Cerebellar cortex (tissue), 1 donor: ENCODE measurements at regions not wholly inside any gene's neighbourhood (a gene's known extent, or its start where the extent isn't known, plus 50 kb on each side); places are given as distances from the start of the nearest gene placed in this dataset.

ENCODE experiments used
- DNase-seq: peaks from one replicate; pipeline ENCODE4 v3.0.0-alpha.2; 2015; ENCODE audit warnings: low spot score

DNA sequence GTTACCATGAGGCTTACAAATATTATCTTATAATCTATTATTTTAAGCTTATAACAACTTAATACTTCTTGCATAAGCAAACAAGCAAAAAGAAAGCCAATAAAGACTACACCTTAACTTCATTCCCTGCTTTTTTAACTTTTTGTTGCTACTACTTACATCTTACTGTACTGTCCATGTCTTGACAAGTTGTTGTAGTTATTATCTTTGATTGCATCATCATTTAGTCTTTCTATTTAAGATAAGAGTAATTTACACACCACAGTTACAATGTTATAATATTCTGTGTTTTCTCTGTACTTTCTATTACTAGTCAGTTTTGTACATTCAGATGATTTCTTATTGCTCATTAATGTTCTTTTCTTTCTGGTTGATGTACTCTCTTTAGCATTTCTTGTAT lies 346.6 kb downstream of the SMARCA1 start:
- DNase-seq = no peak

DNA sequence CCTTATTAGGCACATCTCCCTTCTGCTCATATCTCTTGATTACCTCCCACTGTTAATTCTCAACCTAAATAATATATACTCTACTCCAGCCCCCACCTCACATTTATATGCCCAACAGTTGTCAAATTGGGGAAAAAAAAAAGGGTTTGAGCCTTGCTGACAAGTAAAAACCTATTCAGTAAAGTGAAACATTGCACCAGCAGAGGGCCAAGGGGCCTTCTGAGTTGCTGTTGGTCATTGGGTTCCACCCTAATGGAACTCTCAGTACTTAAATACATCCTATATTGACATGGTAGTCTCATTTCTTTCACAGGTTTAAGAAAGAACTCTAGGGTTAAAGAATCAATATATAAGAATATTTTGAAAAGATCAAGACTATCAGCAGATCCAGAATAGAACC lies 362.2 kb downstream of the SMARCA1 start:
- no peak for DNase-seq

DNA sequence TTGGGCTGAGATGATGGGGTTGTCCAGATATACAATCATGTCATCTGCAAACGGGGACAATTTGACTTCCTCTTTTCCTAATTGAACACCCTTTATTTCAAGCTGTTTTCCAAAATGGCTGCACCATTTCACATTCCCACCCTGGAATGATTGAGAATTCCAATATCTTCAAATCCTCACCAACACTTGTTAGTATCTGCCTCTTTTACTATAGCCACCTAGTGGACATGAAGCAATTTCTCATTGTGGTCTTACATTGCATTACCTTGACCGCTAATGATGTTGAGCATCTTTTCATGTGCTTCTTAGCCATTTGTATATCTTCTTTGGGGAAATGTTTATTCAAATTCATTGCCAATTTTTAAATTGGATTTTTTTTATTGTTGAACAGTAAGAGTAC lies 364.8 kb downstream of the SMARCA1 start:
- no peak for DNase-seq

DNA sequence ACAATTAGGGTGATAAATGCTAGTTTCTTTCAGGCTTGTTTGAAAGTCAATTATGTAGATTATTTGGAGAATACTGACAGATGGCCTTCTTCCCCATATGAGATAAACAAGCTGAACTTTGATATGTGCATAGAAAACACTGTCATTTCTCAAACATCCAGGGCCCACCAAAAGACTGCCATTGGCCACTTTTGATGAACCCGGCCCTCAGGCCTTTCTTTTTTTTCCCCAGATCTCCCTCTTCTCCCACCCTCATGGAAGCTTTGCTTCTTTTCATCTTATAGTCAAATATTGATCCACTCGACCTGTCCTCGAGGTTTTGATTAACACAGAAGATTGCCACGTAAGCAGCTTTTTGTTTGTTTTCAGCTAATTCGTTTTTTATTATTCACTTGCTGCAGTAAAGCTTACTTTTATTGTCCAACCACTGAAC lies 377.4 kb downstream of the SMARCA1 start:
- no peak for DNase-seq

DNA sequence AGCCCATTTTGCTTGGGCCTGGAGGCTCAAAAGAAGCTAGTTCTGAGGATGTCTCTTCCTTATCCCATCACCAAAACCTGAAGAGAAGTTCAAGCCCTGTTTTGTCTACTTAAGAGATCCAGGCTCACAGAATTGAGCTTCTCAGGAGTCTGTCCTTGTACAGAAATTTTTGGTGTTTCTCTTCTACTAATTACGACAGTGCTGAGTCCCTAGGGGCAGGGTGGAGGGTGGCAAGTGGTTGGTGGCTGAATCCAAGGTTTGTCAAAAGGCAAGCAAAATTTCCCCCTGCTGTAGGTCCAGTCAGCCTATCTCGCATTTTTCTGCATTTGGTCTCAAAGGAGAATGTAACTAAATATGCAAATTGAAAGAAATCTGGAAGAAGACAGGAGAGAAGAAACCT lies 377.9 kb downstream of the SMARCA1 start:
- no peak for DNase-seq

- no peak for DNase-seq
Measured at GRCh38 chrX:129144172-129145038, 378.9 kb downstream of the SMARCA1 start.

DNA sequence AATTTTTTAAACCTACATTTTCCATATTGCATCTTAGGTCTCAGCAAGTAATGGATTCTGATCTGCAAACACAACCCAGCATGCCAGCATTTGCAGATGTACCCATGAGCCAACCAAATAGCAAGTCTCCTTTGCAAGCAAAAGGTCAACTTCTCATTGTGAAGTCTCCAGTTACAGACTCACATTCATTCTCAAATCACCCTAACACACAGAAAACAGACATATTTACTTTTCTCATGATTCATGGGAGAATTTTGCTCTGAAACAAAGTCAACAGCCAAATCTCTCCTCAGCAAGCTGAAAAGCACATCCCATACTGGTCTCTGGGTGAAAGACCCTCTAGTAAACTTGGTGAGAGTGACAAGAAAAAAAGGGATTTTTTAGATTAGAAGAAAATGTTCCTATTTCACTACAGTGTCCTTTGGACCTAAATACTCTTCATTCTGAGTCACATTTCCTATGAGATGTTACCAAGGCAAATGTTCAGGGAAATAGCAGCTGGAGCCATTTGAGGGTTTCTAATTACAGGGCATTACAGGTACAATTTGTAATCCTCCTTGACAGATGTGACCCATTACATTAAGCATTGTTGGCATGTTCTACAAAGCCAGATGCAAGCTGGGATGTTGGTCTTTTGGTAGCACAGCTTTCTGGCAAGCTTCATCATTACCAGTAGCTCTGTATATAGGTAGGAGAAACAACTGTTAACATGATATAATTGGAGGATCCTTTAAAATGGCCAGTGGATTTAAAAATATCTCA lies 383.3 kb downstream of the SMARCA1 start:
- no peak for DNase-seq

GRCh38 chrX:129125122-129125914 lies 398.0 kb downstream of the SMARCA1 start:
- no peak for DNase-seq

DNA sequence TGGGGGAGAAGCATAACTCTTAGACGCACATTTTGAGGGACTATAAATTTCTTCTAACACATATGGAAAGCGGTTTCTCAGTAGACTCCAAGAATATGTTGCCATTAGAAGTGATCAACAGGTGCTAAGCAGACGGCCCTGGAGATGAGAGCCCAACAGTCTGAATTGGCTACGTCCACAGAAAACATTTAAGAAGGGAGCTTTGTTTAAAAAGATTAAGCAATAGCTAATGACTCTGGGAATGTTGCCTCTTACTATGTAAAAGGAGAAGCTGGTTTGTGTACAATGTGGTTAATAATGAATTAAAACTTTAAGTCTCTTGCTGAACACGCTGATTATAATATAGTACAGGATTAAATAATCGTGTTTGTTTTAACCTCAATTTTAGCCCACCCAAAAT lies 399.5 kb downstream of the SMARCA1 start:
- no peak for DNase-seq

DNA sequence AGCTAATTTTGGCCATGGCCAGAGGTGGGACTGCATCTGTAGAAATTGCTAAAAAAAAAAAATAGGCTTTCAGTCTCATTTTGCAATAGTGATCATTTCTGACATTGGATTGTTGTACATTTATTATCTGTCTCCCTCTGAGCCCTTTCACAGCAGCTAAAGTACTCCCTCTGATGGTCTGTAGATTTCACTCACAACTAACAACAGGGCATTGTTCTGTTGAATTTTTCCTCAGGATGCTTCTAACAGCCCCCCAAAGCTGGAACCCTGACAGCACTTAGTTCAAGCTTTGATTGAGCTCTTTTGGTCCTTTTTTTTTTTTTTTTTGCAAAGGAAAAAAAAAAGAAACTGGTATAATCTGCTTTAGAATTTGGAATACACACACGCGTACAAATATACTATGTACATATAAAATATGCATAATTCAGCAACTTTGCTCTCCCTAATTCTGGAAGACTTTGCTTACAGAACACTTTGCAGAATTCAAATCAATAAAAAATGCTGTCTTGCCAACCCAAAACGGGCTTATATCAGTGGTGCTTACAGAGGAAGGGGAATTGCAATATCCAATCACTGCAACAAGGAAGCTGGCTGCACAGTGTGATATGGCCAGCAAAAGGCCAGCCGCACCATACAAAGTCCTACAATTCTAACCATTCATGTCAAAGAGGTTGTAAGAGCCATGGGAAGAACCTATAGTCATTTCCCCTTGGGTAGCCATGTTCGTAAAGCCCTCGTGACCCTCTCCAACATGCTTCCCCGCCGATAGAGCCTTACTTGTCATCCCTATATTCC lies 406.4 kb downstream of the SMARCA1 start:
- DNase-seq = no peak

GRCh38 chrX:129115935-129116334 lies 407.4 kb downstream of the SMARCA1 start:
- DNase-seq = no peak

DNA sequence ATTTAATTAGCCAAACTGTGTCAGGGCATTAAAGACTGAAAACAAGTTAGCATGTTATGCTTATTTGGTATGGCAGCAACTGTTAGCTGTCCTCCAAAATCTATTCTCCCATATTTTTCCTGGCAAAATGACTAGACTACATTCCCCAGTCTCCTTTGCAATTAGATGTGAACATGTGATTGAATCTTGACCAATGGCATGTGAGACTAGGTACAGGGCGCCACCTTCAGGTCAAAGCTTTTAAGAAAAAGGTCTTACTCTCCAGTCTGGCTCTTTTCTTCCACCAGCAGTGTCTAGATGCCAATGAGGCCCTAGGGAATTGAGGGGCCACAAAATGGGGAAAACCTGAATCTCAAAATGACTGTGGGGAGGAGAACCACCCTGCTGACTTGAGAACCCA lies 408.2 kb downstream of the SMARCA1 start:
- peak; percentile 10 for DNase-seq

DNA sequence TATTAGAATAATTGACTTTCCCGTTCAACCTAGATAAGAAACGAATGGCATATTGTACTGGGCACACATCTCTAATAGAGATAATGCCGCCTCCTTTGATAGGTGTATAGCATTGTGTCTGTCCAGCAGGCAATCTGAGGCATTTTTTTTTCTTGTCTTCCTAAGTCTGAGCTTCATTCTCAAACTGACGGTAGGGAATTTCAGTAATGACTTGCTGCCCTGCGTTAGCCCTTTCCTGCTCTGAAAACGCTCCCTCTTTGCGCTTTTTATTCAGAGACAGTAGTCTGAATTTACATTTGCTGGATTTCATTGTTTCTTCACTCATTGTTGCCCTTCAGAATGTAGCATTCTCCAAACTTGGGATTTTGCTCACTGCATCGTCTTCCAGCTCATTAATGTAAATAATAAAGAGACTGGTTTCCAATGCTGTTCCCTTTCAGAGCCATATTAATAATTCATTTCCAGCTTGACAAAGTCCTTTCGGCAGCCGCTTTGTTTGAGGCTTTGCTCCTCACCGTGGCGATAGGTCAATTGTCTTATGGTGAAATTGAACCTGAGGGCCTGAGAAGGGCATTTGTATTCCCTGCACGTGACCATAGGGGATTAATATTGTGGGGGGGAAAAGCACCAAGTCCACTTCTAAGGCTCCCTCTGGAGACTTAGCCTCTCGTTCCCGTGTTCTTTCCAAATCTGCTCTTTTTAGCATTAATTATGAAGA lies 412.1 kb downstream of the SMARCA1 start:
- DNase-seq = no peak

GRCh38 chrX:129108936-129109335 lies 414.4 kb downstream of the SMARCA1 start:
- no peak for DNase-seq

GRCh38 chrX:129099207-129099606 lies 424.1 kb downstream of the SMARCA1 start:
- no peak for DNase-seq

DNA sequence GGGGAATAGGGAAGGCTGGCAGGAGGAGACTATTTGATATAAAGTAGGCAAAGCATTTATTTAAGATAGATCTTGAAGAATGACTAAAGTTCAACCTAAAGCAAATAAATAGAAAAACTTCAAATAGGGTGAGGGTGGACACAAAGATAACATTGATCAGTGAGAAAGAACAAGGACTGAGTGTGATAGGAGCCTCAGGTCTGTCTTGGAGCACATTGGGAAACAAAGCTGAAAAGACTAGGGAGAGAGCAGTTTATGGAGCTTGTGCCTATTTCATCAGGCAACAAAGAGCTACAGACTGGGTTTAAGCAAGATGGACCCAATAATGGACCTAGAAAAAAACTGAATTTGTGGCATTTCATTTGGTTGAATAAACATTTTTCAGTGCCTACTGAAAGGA lies 425.6 kb downstream of the SMARCA1 start:
- no peak for DNase-seq

- no peak for DNase-seq
Measured at GRCh38 chrX:129093706-129094105, 429.6 kb downstream of the SMARCA1 start.

- DNase-seq = no peak
Measured at GRCh38 chrX:129092757-129093156, 430.5 kb downstream of the SMARCA1 start.

GRCh38 chrX:129092242-129092641 lies 431.0 kb downstream of the SMARCA1 start:
- no peak for DNase-seq

- DNase-seq = no peak
Measured at GRCh38 chrX:129091097-129091496, 432.2 kb downstream of the SMARCA1 start.

DNA sequence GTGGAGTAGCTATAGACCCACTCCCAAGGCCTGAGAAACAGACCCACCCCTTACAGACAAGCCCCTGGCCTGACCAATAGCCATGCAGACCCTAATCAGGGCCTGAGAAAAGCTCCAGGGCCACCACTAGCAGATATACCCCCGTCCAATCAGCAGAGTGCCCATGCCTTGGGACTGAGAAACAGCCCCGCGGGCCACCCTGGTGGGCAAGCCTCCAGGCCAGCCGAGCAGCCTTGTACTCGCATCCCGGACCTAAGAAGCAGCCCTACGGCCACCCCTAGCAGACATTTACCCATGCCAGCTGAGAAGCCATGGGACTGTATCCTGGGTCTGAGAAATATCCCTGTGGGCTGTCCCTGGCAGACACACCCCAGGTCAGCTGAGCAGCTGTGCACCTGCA lies 436.5 kb downstream of the SMARCA1 start:
- DNase-seq = no peak
